ENCODE measurements at regions not wholly inside any gene's neighbourhood (a gene's known extent, or its start where the extent isn't known, plus 50 kb on each side); places are given as distances from the start of the nearest gene placed in this dataset.
"Not testable (repeated sequence)": the region's sequence is repeated elsewhere in the genome, so short reads cannot be mapped to it uniquely, and the experiment has no call there.

DNA sequence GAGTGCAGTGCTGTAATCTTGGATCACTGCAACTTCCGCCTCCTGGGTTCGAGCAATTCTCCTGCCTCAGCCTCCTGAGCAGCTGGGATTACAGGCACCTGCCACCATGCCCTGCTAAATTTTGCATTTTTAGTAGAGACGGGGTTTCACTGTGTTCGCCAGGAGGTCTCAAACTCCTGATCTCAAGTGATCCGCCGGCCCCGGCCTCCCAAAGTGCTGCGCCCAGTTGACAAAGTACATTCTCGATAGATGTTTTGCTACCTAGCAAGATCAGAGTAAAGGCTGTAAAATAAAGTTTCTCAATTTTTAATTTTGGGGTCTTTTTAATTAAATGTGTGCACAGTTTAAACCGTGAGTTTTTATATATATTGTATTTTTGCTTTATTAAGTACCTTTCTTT lies 248.9 kb downstream of the CCER1 start:
- no peak for DNase-seq (ENCODE audit: insufficient read length, low spot score)
- no peak for FAIRE-seq
- TF ChIP-seq POLR2A (IDR thresholded peaks at IDR 0.05; ENCODE audit: low read depth, low read length): no peak

DNA sequence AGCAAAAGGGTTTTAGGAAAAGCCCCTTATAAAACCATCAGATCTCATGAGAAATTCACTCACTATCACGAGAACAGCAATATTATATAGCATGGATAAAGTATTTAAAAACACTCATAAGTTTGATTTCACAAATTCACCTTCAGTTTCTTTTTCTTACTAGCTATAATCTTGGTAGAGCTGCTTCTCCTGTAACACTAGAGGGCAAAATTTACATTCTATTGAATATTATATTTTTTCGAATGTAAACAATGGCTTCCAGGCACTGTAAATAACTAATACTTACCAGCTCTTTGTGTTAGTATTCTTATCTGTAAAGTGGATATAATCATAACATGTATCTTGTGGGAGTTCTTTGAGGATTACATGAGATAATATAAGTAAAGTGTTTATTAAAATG lies 259.6 kb downstream of the CCER1 start:
- FAIRE-seq: no peak

DNA sequence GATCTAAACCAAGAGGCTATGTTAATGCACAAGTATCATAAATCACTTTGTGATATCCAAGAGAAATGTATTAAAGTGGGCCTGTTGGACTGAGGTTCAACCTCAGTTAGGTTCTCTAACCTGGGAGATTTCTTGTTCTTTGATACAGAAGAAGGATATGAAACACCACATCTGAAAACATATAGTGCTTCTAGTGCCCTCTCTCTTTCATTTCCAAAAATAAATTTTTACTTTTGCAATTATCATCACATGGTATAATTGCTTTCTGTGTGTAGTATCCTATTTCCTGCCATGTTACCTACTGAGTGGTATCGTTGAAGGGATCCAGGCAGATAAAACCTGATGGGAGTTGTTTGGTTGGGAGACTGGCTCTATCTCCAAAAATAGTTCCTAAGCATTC lies 264.9 kb downstream of the CCER1 start:
- TF ChIP-seq POLR2A (IDR thresholded peaks at IDR 0.05; ENCODE audit: low read depth, low read length): no peak
- FAIRE-seq (no peak), DNase-seq (ENCODE audit: insufficient read length, low spot score) (no peak)

More for the DNA sequence above, 259.6 kb downstream of the CCER1 start:
- no peak for TF ChIP-seq POLR2A (IDR thresholded peaks at IDR 0.05; ENCODE audit: low read depth, low read length)
- DNase-seq (ENCODE audit: insufficient read length, low spot score): no peak

DNA sequence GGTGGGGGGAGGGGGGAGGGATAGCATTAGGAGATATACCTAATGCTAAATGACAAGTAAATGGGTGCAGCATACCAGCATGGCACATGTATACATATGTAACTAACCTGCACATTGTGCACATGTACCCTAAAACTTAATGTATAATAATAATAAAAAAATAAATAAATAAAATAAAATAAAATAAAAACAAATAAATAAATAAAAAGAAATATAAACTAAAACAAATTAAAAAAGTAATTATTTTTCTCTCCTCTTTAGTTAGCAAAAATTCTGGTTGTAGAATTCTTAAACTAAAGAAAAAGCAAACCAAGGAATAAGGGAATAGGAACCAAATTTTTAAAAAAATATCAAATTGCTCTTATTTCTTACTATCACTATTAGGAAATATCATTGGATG lies 267.3 kb downstream of the CCER1 start:
- DNase-seq (ENCODE audit: insufficient read length, low spot score); FAIRE-seq: not testable (repeated sequence)

DNA sequence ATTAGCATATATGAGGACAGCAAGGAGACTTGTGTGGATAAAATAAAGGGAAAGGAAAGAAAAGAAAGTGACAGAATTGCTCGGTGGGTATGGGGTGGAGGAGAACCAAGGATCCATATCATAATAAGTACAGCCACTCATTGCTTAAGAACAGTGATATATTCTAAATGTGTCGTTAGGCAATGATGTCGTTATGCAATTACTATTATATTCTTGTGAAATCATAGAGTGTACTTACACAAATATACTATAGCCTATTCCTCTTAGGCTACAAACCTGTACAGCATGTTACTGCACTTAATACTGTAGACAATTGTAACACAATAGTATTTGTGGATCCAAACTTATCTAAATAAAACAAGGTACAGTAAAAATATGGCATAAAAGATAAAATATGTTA lies 271.1 kb downstream of the CCER1 start:
- FAIRE-seq (no peak), DNase-seq (ENCODE audit: insufficient read length, low spot score) (no peak)
- no peak for TF ChIP-seq POLR2A (IDR thresholded peaks at IDR 0.05; ENCODE audit: low read depth, low read length)

DNA sequence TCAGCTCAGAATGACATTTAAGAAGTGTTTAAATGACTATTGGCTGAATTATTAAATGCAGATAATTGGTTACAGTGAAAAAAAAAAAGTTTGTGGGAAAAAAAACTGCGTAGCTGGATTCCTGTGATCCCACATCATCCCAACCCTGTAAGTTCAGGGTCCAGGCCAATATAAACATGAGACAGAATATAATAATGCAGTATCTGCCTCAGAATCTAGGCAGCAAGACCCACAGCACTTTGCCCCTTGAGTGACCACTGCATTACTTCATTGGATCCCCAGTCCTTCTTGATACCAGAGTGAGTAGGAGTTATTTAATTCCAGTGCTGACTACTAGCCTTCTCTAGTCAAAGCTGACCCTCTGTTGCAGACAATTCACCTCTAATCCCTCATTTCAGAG lies 272.6 kb downstream of the CCER1 start:
- no peak for TF ChIP-seq POLR2A (IDR thresholded peaks at IDR 0.05; ENCODE audit: low read depth, low read length)
- peak; percentile 70 for FAIRE-seq
- no peak for DNase-seq (ENCODE audit: insufficient read length, low spot score)

DNA sequence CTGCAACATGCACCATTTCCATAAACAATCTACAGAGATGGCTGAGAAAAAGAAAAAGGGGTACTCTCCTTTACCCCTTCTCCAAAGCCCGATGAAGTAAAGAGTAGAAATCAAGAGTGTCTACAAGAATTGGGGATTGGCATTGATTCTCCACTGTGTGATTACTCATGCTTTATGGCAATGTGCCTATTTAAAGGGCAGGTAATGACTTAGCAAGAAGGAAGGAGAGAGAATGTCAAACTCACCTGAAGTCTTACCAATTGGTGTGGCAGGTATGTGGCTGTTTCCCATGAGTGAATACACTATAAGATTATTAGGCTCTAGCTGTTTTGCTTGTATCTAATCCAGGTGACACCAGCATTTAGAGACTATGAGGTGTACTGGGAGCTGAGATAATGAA lies 275.3 kb downstream of the CCER1 start:
- FAIRE-seq: no peak

DNA sequence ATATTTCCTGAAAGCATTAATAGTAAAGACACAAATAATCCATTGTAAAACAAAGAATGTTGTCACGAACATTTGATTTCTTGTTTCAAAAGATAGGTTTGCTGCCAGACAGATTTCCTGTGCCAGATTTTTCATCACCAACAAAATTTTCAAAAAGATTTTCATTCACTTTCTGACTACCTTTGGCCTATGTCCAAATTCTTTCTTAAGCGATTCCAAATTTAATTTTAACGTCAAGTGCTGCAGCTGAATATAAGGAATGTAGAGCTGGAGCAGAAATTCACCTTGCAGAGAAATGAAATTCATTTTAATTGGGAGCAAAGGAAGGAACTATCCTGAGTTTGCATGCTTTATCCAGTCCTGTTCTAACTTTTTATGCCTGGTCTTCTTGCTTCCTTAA lies 277.4 kb downstream of the CCER1 start:
- TF ChIP-seq POLR2A (IDR thresholded peaks at IDR 0.05; ENCODE audit: low read depth, low read length): no peak
- FAIRE-seq (no peak), DNase-seq (ENCODE audit: insufficient read length, low spot score) (no peak)

More for the DNA sequence above, 275.3 kb downstream of the CCER1 start:
- no peak for TF ChIP-seq POLR2A (IDR thresholded peaks at IDR 0.05; ENCODE audit: low read depth, low read length)
- DNase-seq (ENCODE audit: insufficient read length, low spot score): no peak

DNA sequence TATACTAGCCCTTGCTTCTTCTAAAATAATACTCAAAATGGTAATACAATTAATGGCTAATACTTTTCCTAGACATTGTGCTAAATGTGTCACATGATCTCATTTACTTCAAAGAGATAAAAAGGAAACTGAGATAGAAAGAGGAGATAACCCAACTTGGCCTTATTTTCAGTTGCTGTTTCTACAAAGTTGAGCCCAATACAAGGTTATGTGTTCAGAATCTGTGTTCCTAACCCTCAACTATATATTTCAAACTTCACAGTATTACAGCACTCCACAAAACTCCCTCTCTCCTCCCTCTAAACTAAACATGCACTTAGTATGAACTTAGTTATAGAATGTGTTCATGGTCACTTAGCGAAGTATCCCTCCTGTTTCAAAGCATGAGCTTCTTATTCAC lies 277.9 kb downstream of the CCER1 start:
- no peak for FAIRE-seq
- DNase-seq (ENCODE audit: insufficient read length, low spot score): no peak

DNA sequence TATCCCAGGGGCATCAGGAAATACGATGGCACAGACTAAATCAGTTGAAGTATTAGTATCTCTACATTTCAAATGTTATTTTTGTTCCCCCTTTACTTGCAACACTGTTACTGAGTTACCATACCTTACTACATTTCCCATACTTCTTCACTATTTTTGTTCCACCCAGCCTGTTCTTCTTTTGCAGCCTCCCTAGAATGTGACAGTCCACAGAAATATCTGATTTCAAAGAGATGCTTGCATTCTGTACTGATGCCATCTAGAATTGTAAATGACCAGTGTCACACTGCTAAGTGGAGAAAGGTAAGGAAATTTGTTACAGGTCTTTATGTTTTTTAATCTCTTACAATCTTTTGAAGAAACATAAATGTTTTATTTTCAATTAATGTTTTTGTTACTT lies 279.9 kb downstream of the CCER1 start:
- FAIRE-seq (no peak), DNase-seq (ENCODE audit: insufficient read length, low spot score) (no peak)
- TF ChIP-seq POLR2A (IDR thresholded peaks at IDR 0.05; ENCODE audit: low read depth, low read length): no peak

More for the DNA sequence above, 277.9 kb downstream of the CCER1 start:
- TF ChIP-seq POLR2A (IDR thresholded peaks at IDR 0.05; ENCODE audit: low read depth, low read length): no peak

DNA sequence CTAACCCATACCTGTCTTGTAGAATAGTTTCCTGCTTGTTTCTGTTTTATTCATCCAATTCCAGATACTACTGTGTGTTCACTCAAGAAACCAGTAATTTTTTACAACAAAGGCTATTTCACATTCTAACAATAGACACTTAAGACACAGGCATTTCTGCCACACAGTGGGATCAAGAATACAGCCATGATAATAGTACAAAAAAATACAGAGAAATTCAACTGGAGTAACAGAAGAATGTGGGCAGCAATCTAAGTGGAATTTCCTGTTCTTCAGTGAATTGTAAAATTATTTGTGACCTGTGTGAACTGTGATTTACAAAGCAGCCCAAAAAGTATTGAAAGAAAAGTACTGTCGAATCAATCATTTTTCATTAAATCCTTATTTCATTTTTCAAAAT lies 282.9 kb downstream of the CCER1 start:
- FAIRE-seq (no peak), DNase-seq (ENCODE audit: insufficient read length, low spot score) (no peak)
- TF ChIP-seq POLR2A (IDR thresholded peaks at IDR 0.05; ENCODE audit: low read depth, low read length): no peak

DNA sequence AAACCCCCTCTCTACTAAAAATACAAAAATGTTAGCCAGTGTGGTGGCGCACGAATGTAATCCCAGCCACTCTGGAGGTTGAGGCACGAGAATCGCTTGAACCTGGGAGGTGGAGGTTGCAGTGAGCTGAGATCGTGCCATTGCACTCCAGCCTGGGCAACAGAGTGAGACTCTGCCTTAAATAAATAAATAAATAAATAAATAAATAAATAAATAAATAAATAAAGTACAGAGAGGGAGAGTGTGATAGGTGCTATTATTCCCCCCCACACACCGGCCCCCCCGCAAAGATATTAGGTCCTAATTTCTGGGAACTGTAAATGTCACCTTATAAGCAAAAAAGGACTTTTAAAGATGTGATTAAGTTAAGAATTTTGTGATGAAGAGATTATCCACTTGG lies 291.0 kb downstream of the CCER1 start:
- DNase-seq (ENCODE audit: insufficient read length, low spot score); FAIRE-seq: not testable (repeated sequence)

DNA sequence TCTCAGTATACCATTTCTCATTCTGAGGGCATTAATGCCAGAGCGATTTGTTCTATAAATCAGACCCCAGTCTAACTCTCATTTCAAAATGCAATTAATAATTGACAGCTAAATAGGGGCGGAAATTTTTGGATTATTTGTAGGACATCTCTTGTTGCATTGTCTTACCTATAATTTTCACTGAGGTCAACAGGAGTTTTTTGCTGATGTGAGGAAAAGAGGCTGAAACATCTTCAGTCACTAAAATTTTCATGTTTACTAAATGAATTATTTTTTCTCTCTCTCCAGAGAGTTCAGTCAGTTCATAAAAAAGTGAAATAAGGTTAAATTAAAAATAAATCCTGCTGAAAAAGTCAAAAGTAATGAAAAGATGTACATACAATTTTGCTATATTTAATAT lies 295.9 kb downstream of the CCER1 start:
- no peak for TF ChIP-seq POLR2A (IDR thresholded peaks at IDR 0.05; ENCODE audit: low read depth, low read length)
- no peak for FAIRE-seq
- no peak for DNase-seq (ENCODE audit: insufficient read length, low spot score)

DNA sequence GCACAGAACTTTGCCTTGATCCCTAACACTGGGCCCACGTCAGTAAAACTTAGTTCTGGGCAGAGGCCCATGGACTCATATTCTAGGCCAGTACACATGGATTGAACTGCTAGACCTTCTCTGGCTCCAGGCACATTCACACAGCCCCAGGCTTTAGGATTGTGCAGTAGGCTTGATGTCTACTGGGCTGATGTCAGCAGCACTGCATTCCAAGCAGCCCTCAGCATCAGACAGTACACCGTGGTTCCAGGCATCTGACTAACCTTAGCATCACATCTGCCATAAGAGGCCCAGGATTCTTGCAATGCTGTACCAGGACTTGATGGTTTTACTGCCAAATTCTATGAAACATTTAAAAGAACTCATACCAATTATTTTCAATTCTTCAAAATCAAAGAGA lies 301.9 kb downstream of the CCER1 start:
- TF ChIP-seq POLR2A (IDR thresholded peaks at IDR 0.05; ENCODE audit: low read depth, low read length): no peak
- FAIRE-seq (no peak), DNase-seq (ENCODE audit: insufficient read length, low spot score) (no peak)

DNA sequence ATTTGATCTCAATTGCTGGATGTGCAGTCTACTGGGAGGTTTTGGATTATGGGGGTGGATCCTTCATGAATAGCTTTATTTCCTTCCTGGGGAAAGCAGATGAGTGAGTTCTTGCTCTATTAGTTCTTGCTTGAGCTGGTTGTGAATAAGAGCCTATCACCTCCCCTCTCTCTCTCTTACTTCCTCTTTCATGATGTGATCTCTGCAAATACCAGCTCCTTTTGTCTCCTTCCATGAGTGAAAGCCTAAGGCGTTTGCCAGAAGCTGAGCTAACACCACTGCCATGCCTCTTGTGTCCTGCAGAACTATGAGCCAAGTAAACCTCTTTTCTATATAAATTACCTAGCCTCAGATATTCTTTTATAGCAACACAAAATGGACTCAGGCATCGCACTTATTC lies 302.7 kb downstream of the CCER1 start:
- DNase-seq (ENCODE audit: insufficient read length, low spot score) (no peak), FAIRE-seq (no peak)
- no peak for TF ChIP-seq POLR2A (IDR thresholded peaks at IDR 0.05; ENCODE audit: low read depth, low read length)

DNA sequence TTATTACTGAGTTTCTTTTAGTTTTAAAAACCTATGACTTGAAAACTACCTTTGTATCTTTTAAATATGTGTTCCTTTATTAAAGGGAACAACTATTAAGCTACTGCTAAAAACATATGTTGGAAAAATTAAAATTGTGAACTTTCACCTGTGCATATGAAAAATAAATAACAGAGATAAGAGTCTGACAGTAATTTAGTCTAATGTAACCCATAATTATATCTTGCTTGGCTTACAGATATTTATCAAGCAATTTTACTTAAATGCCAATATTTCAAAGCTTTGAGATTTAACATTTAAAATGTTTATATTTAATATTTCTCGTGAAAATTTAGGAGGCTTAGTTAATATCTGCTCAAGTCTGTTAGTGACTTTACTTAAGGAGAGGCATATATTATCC lies 309.8 kb downstream of the CCER1 start:
- TF ChIP-seq POLR2A (IDR thresholded peaks at IDR 0.05; ENCODE audit: low read depth, low read length): no peak
- FAIRE-seq (no peak), DNase-seq (ENCODE audit: insufficient read length, low spot score) (no peak)
